GM23338 (cell line): ENCODE measurements at regions not wholly inside any gene's neighbourhood (a gene's known extent, or its start where the extent isn't known, plus 50 kb on each side); places are given as distances from the start of the nearest gene placed in this dataset.

ENCODE experiments used
- CREB1 ChIP-seq: fragments of 250-450 bp; sonication (Bioruptor Pico); IDR thresholded peaks from 2 replicates; pipeline ENCODE4 v1.5.0; 2020; ENCODE audit warnings: low read depth, mild to moderate bottlenecking, moderate library complexity
- CTCF ChIP-seq, 2 experiments: fragments of 200-600 bp in 1 of 2; sonication (generic) in 1 of 2; conservative IDR thresholded peaks; 2 replicates each; pipeline versions ENCODE4 v1.5.1 to v1.6.1; 2016 to 2017; ENCODE audit warnings: antibody characterized with exemption in 2 of 2, low read depth in 2 of 2, mild to moderate bottlenecking in 2 of 2, moderate library complexity in 1 of 2
- EZH2 ChIP-seq: fragments of 200-600 bp; sonication (generic); IDR thresholded peaks from one replicate; pipeline ENCODE4 v1.8.0; 2017; ENCODE audit warnings: antibody characterized with exemption, mild to moderate bottlenecking, low read depth; ENCODE audit not compliant: unreplicated experiment
- EZH2phosphoT487 ChIP-seq: fragments of 200-600 bp; sonication (generic); IDR thresholded peaks from one replicate; pipeline ENCODE4 v1.8.1; 2018; ENCODE audit warnings: antibody characterized with exemption; ENCODE audit not compliant: unreplicated experiment
- POLR2AphosphoS5 ChIP-seq: IDR thresholded peaks from 2 replicates; pipeline ENCODE4 v1.6.1; 2016; ENCODE audit warnings: antibody characterized with exemption, low read depth
- REST ChIP-seq: IDR thresholded peaks from one replicate; pipeline ENCODE4 v1.6.1; 2018; ENCODE audit warnings: antibody characterized with exemption; ENCODE audit not compliant: unreplicated experiment
- STAT1 ChIP-seq: IDR thresholded peaks from one replicate; pipeline ENCODE4 v1.6.1; 2016; ENCODE audit warnings: antibody characterized with exemption; ENCODE audit not compliant: unreplicated experiment
- ZNF114 ChIP-seq: fragments of 250-450 bp; sonication (Bioruptor Pico); IDR thresholded peaks from 2 replicates; pipeline ENCODE4 v1.5.0; 2020; ENCODE audit warnings: mild to moderate bottlenecking, moderate library complexity
- ZNF331 ChIP-seq: fragments of 250-450 bp; sonication (Bioruptor Pico); IDR thresholded peaks from 2 replicates; pipeline ENCODE4 v1.5.0; 2020; ENCODE audit warnings: low read depth, mild to moderate bottlenecking, moderate library complexity

GRCh38 chrY:16841534-16841933, 1038.5 kb downstream of the CDY2B start:
- TF ChIP-seq REST (no peak), CTCF (conservative IDR thresholded peaks at IDR 0.05; ENCODE audit: low read depth in 2 of 2) (no peak), POLR2AphosphoS5 (no peak), CREB1 (CRISPR knock-in tag) (no peak), ZNF331 (CRISPR knock-in tag) (no peak), EZH2 (no peak), STAT1 (no peak), EZH2phosphoT487 (no peak), ZNF114 (no peak)
